ENCODE measurements at regions not wholly inside any gene's neighbourhood (a gene's known extent, or its start where the extent isn't known, plus 50 kb on each side); places are given as distances from the start of the nearest gene placed in this dataset.

DNA sequence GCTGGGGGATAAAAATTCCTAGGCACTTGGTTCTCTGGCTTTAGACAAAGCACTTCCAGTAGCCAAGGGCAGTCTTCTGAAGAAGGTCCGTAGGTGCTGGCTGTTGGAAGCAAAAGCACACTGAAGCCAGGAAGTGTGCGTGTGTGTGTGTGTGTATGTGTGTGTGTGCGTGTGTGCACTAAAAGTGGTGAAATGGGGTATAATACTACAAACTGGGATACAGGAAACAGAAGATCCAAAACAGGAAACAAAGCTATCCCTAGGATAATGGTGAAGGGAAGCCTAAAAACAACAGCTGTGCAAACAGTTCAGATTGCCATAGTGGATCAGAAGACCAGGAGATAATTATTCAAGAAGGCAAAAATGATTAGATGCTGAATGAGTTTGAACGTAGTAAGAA is 103.4 kb downstream of the IL20RB start:
- no peak for DNase-seq

DNA sequence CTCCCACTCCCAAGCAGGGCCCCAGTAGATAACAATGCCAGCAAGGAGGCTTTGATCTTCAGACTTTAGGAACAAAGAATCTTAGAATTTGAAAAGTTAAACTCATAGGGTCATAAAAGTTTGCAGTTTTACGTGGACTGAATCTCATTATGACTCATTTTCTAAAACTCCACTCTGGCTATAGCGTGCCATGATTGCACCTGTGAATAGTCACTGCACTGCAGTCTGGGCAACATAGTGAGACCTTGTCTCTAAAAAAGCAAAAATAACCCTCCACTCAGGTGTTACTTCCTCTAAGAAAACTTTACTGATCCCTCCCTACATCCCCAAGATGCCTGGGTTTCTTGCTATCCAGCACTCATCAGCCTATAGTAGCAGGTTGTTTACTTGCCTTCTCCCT is 104.5 kb downstream of the IL20RB start:
- no peak for DNase-seq

DNA sequence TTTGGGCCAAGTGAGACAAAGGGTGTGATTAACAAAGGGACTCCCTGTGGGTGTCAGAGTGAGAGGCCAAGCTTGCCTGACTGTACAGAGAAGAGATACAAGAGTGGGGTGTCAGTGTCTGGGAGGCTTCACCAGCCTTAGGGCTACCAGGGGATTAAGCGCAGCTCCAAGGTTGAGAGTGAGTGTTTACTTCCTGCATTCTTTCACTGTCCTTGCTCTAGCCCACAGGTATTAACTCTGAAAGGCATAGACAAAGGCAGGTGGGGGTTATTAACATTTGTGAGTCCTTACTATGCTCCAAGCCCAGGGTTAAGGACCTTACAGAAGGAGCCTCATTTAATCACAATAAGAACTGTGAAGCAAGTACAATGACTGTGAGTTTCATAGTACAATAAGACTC is 107.6 kb downstream of the IL20RB start:
- no peak for DNase-seq

DNA sequence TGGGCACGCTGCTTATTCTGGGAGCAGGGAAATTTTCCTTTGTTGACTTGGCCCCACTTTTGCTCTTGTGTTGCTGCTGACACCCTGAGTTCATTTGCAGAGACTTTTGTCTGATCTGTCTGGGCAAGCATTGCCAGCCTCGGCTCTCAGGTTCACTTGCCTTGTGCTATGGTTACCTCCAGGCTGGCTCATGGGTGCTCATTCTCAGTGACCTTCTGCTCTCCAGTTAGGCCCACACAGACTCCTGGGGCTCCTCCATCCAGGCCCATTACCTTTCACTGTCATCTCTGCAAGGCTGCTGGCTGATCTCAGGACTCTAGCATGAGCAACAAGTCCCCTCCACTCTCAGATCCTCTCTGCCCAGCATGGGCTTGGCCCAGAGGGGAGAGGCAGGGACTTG is 108.3 kb downstream of the IL20RB start:
- no peak for DNase-seq

DNA sequence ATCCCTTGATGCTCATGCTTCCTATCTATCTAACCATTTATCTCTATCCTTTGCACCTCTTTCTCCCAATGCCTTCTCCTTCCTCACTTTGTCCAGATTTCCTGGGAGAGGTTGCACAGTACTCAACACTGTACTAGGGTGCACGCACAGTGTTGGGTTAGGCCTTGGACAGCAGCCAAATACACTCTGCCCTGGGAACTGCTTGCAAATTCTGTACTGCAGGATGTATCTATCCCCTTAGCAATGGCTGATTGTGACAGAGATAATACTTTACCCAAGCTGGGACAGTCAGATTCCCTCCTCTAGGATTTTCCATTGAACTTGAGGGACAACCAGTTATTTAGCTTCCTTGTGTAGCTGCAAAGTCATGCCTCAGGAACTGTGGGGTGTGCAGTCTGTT is 113.3 kb downstream of the IL20RB start:
- DNase-seq, result no peak

DNA sequence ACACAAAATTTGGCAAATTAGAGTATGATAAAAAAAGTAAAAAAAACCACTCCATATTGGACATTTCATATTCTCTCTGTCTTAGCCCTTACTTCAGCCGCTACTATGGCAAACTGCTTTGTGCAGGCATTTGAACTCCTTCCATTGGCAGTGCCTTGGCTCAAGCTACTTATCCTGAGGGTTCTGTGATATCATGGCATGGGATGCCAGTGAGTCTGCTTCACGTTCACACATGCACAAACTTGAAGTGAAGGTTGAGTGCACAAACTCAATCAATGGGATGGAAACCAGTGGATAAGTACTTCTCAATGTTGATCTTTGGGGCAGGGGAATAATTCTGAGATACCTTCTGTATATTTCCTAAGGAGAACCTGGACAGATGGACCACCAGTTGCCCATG is 117.2 kb downstream of the IL20RB start:
- DNase-seq, result no peak

DNA sequence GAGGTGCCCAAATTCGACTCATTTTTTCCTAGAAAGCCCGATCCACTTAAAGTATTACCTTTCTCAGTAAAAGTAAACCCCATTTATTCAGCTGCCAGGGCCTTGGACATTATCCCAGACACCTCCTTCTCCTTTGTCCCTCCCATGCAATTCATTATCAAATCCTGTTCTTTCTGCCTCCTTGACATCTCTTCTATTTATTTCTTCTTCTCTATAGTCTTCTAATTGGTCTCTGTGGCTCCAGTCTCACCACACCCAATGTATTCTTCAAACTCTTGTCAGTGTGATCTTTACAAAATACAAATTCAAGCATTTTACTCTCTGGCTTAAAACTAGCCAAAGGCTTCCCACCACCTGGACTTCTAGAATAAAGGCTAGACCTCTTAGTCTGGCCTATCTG is 120.3 kb downstream of the IL20RB start:
- no peak for DNase-seq

DNA sequence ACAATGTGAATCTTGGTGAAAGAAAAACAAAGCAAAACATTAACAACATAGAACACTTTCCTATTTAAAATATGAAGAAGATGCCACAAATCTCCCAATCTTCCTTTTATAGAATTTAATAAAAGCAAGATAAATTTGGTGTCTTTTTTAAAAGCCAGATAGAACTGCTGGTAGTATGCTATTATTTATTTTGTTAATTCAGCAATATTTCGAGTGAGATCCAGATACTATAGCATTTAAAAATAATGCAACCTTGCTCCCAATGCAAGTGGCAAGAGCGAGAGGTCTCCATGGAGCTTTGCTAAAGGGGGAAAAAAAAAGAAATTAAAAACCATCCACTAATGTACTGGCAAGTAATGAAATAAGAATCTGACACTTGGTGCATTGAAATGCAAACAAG is 121.8 kb downstream of the IL20RB start:
- DNase-seq, result no peak

DNA sequence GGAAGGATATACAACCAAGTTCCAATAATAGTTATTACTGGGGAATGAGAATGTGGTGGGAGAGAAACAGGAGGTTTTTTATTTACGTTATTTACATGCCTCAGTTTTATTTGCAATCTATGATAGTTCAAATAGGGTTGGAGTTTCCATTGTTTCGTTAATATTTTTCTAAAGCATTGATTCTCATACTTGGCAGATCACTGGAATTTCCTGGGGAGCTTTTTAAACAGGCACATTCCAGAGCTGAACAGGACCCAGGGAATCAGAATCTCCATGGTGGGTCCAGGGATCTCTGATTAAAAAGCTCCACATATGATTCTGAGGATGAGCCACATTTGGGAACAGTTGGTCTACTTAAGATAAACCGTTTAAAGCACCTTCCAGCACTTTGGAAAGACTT is 123.9 kb downstream of the IL20RB start:
- DNase-seq, result no peak

DNA sequence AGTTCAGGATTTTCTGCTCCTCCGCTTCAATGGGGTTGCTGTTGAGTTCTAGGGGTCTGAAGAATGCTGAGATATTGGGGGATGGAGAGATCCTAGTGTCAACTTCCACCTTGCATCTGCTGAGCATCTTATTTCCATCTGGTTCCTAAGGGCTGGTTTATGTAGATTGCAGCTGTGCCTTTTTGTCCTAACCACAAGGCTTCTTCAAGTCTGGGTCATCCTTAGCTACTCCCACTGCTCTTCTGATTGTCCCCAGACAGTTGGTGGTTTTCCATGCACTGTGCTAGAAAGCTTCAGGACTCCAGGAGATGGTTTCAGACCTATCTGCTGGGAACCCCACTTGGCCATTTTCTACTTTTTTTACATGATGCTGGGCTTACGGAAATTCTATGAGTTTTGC is 125.0 kb downstream of the IL20RB start:
- no peak for DNase-seq

DNA sequence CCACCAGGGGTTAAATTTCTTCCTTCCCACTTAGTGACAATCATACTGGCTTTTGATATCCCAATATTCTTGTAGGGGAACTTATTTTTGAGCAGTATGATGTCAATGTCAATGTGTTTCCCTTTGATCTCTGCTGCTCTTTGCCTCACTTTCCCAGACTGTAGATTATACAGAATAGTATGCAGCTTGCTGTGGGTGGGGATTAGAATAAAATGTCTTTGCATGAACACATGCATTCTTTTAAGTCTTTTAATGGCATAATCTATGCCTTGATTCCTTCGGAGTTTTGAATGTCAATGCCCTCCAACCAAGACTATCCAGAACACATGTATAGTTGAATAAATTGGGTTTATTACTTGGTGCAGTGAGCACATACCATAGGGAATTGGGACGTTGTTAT is 125.5 kb downstream of the IL20RB start:
- no peak for DNase-seq

DNA sequence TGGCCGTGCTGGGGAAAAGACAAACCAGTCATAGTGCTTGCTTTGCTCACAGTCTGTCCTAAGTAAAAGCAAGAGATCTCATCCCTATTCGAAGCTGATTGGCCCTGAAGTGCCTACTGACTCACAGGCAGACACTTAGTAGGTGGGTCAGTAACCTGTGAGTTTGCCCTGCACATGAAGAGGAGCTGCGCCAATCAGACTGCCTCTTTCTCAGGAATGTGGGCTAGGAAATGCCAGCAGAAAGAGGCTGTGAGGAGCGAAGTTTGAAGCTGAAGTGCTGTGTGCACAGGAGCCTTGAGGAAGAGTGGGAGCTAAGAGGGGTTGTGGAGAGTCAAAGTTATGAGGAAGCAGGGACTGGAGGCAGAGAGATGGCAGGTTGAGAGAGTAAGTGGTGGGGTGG is 126.8 kb downstream of the IL20RB start:
- DNase-seq, result no peak

DNA sequence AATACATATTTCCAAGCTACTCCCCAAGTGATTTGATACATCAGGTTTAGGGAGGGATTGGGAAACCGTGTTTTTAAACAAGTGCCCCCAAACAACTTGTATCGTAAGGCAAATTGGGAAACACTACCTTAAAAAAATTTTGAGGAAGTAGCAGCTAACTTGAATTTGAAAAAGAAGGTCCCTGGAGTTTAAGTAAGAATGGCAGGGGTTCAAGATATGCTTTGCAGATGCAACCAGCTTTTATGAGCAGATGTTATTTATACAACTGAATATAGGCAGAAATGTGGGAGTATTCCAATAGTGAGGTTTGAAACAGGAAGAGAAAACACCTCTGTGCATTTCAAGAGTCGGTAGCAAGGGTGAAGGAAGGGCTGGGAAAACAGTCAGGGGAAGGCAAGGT is 139.6 kb downstream of the IL20RB start:
- no peak for DNase-seq

DNA sequence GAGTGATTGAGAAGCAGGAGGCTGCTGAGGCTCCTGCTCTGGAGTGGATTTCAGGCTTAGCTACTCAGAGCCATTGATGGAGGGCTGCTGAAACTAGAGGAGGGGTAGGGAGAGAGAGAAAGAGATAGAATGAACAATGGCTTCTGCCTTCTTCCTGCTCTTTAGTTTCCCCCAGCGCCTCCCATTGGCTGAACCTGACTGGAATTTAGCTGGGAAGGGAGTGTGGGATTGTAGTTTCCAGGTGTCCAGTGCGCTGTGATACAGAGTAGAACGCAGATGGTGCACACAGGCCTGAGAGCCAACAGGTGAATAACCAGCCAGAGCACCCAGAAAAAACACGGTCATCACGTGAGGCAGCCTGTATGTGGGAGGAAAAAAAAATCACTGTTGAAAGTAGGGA is 140.1 kb downstream of the IL20RB start:
- no peak for DNase-seq

DNA sequence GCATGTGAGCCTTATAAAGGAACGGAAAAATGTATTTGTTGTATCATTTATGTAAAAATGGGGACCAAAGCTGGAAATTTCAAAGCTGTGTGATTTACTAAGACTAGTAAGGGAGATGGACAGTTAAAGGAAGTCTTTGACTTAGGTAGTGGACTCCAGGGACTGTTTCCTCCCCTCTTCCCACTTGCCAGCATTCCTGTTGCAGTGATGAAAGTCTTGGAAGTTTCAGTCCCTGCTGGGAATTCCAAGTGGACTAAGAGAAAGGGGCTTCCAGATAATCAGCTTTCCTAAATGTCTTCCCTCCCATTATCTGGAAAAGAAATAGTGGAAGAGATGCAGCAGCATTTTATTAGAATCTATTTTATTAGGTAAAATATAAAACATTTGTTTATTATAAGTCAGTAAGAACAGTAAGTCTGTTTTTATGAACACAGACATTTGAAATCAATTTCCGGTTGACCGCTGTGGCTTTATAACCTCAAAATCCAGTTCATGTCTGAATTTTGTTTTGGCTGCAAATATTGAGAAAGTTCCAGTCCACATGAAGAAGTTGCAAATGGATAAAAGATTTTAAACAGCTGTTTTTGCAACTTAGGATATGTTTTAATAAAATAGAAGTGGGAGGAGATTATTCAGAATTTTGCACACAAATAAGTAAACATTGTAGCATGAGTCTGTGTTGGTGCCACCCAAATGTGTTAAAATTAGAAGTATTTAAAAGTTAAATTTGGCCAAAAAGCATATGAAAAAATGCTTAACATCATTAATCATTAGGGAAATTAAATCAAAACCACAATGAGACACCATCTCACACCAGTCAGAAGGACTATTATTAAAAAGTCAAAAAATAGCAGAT is 141.8 kb downstream of the IL20RB start:
- no peak for DNase-seq

DNA sequence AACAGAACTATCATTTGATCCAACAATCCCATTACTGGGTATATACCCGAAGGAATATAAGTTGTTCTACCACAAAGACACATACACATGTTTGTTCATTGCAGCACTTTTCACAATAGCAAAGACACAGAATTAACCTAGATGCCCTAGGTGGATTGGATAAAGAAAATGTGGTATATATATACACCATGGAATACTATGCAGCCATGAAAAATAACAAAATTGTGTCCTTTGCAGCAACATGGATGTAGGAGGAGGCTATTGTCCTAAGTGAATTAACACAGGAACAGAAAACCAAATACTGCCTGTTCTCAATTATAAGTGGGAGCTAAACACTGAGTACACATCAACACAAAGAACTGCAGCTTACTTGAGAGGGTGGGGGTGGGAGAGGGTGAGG is 142.5 kb downstream of the IL20RB start:
- DNase-seq, result no peak

DNA sequence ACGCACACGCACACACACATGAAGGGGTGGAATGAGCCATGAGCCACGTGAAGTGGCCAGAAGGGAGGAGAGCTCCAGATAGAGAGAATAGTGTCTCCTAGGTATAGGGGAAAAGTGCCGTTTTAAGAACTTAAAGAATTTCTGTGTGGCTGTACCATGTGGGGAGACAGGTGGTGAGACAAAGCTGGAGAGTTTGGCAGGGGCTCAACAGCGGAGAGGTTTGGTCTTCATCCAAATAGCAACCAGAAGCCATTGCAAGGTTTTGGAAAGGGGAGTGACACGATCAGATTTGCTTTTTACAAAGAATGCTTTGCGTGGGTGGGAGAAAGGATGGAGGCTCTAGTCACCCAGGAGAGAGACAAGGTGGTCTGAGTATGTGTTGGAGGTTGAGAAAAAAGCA is 146.0 kb downstream of the IL20RB start:
- no peak for DNase-seq

DNA sequence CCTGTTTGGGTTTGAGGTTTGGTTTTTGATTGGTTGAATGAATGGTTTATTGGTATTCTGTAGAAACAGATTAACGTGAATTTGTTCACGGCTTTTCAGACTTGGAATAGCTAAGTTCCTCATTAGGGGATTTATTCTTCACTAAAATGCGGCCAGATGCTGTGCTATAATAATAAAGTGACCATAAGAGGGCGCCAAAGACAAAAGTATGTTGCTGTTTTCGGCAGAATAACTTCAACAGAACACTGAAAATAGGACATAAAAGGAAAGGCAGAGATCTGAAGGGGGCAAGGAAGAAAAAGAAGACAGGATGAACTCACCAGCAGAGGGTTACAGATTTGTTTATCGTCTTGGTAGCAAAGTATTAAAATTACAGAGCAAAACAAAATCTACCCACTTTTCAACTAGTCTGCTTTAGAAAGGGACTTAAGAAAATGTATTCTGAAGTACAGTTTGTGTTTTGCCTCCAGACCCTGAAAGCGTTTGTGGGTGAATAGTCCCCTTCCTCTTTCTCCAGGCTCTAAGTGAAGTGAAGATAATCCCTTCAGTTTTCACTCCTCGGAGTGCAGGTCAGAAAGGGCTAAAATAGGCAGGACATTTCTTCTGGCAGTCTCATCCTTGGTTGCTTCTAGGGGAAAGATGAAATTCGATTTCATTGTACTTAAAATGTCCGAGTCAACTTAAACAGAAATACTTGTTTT is 147.6 kb downstream of the IL20RB start:
- peak; percentile 46 for DNase-seq

DNA sequence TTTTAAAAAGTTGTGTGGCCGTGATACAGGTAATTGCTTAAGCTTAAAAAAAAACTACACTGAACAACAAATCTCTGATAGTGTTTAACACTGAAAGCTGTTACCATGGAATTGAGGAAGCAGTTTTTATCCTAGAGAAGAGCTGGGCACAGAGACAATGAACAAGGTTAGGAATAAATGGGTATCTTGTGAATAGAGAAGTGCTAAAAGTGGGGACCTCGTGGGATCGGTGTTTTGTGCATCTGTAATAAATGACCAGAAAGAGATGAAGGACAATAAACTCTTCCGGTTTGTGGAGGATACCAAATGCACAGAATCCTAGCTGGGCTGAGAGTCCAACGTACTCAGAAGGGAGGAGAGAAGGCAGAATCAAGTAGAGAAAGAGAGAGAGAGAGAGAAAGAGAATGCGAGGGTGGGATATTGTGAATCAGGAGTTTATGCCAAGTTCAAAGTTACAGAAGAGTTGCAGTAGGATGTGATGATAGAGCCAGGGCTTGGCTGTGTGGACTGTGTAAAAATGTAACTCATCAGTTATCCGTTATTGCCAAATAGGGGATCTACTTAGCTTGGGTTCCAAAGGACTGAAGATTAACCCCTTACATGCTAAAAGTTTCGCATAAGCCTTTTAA is 148.9 kb downstream of the IL20RB start:
- no peak for DNase-seq

DNA sequence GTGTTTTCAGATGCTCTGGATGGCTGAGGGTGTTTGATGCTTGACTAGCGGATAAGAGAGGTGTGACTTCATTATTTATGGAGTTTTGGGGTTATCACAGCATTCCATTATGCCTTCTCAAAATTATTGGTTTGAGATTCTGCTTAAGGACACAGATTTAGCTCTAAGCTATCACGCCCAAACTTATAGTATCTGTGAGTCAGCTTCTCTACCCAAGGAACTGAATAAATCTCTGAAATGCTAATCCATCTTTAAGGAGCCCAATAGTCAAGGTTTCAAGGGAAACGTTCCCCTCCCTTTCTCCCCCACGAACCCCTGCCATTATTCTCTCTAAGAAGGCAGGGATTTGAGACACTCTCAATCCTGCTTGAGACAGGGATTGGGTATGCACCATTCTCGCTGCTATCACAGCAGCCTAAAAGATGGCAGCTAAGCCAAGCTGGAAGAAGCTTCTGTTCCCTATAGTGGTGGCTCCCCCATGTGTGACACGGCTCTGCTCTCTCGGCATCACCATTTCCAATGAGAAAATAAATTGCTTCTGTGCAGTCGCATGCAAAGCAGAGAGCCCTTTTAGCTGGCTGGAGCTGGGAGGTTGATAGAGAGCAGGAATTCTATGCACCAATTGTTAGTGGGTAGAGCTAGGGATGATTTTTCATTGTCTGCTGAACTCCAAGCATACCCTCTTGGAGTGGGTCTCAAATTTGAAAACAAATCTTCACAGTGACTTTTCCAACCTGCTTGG is 151.1 kb downstream of the IL20RB start:
- no peak for DNase-seq

DNA sequence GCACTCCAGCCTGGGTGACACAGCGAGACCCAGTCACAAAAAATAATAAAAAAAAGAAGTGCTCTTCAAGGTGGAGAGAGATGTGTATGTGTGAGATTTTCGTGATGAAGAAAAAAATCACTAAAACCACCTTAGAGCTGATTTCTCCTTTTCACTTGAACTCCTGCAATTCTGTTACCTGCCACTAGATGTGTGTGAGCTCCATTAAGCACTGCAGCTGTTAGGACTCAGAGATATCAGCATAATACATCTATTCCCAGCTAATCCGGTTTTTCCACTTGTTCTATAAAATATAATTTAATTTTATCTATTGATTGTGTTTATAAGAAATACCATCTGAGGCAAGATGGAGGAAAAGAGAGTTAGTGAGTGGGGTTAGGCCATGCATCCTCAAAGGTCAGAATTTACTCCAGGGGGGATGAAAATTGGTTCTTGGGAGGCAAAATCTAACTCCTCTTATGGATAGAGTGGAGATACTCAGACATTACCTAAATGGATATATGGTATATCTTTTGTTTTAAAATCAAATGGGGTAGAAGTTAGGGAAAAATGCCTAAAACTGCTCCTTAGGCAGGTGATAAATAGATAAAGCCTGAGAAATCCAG is 152.7 kb downstream of the IL20RB start:
- peak; percentile 6 for DNase-seq

DNA sequence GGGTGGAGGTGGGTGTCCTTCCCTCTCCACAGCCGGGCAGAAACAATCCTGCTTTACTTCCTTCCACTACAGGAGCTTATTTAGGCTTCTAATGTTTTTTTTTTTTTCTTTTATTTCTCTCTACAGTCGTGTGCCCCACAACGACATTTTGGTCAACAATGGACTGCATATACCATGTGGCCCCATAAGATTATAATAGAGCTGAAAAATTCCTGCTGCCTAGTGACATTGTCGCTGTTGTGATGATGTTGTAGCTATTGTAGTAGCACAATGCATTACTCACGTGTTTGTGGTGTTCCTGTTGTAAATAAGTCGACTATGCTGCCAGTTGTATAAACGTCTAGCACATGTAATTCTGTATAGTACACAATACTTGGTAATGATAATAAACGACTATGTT is 153.7 kb downstream of the IL20RB start:
- DNase-seq, result no peak

DNA sequence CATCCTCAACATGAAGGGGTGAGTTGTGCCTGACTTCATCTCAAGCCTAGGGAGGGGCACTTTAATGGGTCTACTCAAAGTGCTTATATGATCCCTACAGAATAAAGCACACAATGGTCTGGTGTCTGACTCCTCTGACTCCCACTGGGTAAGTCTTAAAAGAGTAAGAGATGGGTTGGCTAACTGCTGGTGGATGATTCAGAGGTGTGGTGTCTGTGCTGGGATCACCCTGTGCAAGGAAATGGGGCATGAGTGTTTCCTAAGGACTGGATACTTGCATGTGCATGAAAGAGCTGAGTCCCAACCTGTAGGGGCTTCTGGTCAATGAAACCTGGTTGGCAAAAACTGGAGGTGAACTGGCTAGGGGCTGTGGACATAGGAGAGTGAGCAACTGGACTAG is 158.8 kb downstream of the IL20RB start:
- DNase-seq, result no peak
